Endothelial cell of umbilical vein (primary cell): ENCODE measurements at regions not wholly inside any gene's neighbourhood (a gene's known extent, or its start where the extent isn't known, plus 50 kb on each side); places are given as distances from the start of the nearest gene placed in this dataset.

Experiments
- EZH2 ChIP-seq: IDR thresholded peaks from 2 replicates; pipeline ENCODE4 v1.6.1; 2012; ENCODE audit warnings: borderline replicate concordance, low read depth, mild to moderate bottlenecking, moderate library complexity, low read length, inconsistent platforms; ENCODE audit not compliant: severe bottlenecking
- JUN ChIP-seq: IDR thresholded peaks from 2 replicates; pipeline ENCODE4 v1.6.1; 2011; ENCODE audit warnings: borderline replicate concordance, low read depth; ENCODE audit not compliant: insufficient read length, insufficient read depth
- TF ChIP-seq, protein P1 (sequence below), 2 donors: IDR thresholded peaks; 1 replicate in 1 of 2; 2 replicates in 1 of 2; pipeline ENCODE4 v1.5.1; 2011; ENCODE audit warnings: low read length in 2 of 2, mild to moderate bottlenecking in 2 of 2, moderate library complexity in 2 of 2, control low read depth in 1 of 2, inconsistent platforms in 1 of 2, low read depth in 1 of 2; ENCODE audit not compliant: insufficient read depth in 1 of 2; ENCODE audit errors: extremely low read depth in 1 of 2

DNA sequence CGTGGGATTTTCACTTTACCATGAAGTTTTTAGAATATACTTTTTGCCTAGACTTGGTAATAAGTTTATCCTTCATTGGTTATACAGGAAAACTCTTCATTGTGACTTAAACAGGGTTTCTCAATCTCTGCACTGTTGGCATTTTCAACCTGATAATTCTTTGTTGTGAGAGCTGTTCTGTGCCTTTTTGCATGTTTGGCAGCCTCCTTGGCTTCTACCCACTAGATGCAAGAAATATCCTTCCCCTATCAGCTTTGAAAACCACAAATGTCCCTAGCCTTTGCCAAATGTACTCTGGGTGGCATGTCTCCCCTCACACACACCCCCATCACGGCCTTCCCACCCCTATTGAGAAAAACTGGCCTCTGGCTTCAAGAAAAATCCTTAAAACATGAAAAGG is 180.9 kb downstream of the ESM1 start:
- TF ChIP-seq, protein P1, sequence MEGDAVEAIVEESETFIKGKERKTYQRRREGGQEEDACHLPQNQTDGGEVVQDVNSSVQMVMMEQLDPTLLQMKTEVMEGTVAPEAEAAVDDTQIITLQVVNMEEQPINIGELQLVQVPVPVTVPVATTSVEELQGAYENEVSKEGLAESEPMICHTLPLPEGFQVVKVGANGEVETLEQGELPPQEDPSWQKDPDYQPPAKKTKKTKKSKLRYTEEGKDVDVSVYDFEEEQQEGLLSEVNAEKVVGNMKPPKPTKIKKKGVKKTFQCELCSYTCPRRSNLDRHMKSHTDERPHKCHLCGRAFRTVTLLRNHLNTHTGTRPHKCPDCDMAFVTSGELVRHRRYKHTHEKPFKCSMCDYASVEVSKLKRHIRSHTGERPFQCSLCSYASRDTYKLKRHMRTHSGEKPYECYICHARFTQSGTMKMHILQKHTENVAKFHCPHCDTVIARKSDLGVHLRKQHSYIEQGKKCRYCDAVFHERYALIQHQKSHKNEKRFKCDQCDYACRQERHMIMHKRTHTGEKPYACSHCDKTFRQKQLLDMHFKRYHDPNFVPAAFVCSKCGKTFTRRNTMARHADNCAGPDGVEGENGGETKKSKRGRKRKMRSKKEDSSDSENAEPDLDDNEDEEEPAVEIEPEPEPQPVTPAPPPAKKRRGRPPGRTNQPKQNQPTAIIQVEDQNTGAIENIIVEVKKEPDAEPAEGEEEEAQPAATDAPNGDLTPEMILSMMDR (IDR thresholded peaks at IDR 0.05; ENCODE audit: extremely low read depth in 1 of 2, insufficient read depth in 1 of 2, low read depth in 1 of 2, low read length in 2 of 2) = no peak
- TF ChIP-seq EZH2 (no peak), JUN (no peak)
